Osteoblast (primary cell): ENCODE measurements at regions not wholly inside any gene's neighbourhood (a gene's known extent, or its start where the extent isn't known, plus 50 kb on each side); places are given as distances from the start of the nearest gene placed in this dataset.

Source experiments
- DNase-seq: peaks from one replicate; pipeline ENCODE4 v3.0.0; 2011; ENCODE audit warnings: low spot score, mixed read lengths; ENCODE audit not compliant: insufficient read length; ENCODE audit errors: missing footprints
- H2AFZ ChIP-seq: 2 replicates; pipeline ENCODE4 v1.6.0; 2011; ENCODE audit warnings: mild to moderate bottlenecking, low read length
- H3K27ac ChIP-seq: 2 replicates; pipeline ENCODE4 v1.5.1; 2011; ENCODE audit warnings: mild to moderate bottlenecking, low read depth, low read length, moderate library complexity
- H3K27me3 ChIP-seq: 2 replicates; pipeline ENCODE4 v1.6.0; 2012; ENCODE audit warnings: mild to moderate bottlenecking, control low read depth, inconsistent platforms, low read length, moderate library complexity; ENCODE audit not compliant: insufficient read depth
- H3K36me3 ChIP-seq: 2 replicates; pipeline ENCODE4 v1.5.1; 2011; ENCODE audit warnings: mild to moderate bottlenecking, low read length, control low read depth, moderate library complexity; ENCODE audit not compliant: insufficient read depth
- H3K4me1 ChIP-seq: 2 replicates; pipeline ENCODE4 v1.5.1; 2011; ENCODE audit warnings: mild to moderate bottlenecking, low read length, control low read depth, moderate library complexity; ENCODE audit not compliant: insufficient read depth
- H3K4me2 ChIP-seq: 2 replicates; pipeline ENCODE4 v1.6.0; 2011; ENCODE audit warnings: mild to moderate bottlenecking, low read length; ENCODE audit not compliant: insufficient read depth
- H3K4me3 ChIP-seq: fragments of 200-600 bp; sonication (generic); 3 replicates; pipeline ENCODE4 v1.5.1; 2012; ENCODE audit warnings: mild to moderate bottlenecking, low read length, inconsistent platforms; ENCODE audit not compliant: insufficient read depth
- H3K79me2 ChIP-seq: 2 replicates; pipeline ENCODE4 v1.6.0; 2012; ENCODE audit warnings: mild to moderate bottlenecking, low read length, control low read depth, inconsistent platforms; ENCODE audit not compliant: insufficient read depth
- H3K9me3 ChIP-seq: 2 replicates; pipeline ENCODE4 v1.5.1; 2011; ENCODE audit warnings: low read depth, low read length, control low read depth
- H4K20me1 ChIP-seq: 2 replicates; pipeline ENCODE4 v1.6.0; 2012; ENCODE audit warnings: mild to moderate bottlenecking, low read length, control low read depth; ENCODE audit not compliant: insufficient read depth
- CTCF ChIP-seq: IDR thresholded peaks from 2 replicates; pipeline ENCODE4 v1.5.1; 2011; ENCODE audit warnings: mild to moderate bottlenecking, low read depth, low read length, moderate library complexity; ENCODE audit errors: extremely low read depth

GRCh38 chr7:8988267-8988666, 554.9 kb downstream of the NXPH1 start:
- H4K20me1 ChIP-seq = no peaks in the 10 kb centered on the region
- H3K79me2 ChIP-seq = no peaks in the 10 kb centered on the region
- H3K36me3 ChIP-seq = no peaks in the 10 kb centered on the region
- no peak for DNase-seq
- no peaks in the 10 kb centered on the region for H3K4me1 ChIP-seq
- H3K9me3 ChIP-seq = peaks cover 5% of the 10 kb centered on the region
- no peaks in the 10 kb centered on the region for H3K27me3 ChIP-seq
- H3K4me2 ChIP-seq = no peak overlapping the region
- no peak overlapping the region for H3K27ac ChIP-seq
- no peak for TF ChIP-seq CTCF
- H2AFZ ChIP-seq = no peak overlapping the region
- H3K4me3 ChIP-seq = no peak overlapping the region

DNA sequence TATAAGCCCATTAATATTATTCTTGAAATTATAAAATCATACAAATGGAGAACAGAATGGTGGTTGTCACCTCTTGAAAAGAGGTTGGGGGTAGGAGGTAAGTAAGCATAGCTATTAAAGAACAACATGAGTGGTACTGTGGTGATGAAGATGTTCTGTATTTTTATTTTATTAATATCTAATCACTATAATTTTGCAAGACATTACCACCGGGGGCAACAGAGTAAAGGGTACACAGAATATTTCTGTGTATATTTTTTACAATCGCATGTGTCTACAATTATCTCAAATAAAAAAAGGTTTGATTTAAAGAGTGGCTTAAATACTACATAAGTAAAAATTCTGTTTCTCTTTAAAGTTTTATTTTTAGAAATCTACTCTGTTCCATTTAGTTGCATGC, 557.8 kb downstream of the NXPH1 start:
- no peak overlapping the region for H3K4me3 ChIP-seq
- peaks cover 4% of the 10 kb centered on the region for H3K9me3 ChIP-seq
- H3K36me3 ChIP-seq = no peaks in the 10 kb centered on the region
- no peaks in the 10 kb centered on the region for H3K27me3 ChIP-seq
- no peak overlapping the region for H3K4me2 ChIP-seq
- H4K20me1 ChIP-seq = no peaks in the 10 kb centered on the region
- DNase-seq = no peak
- no peak overlapping the region for H3K27ac ChIP-seq
- H2AFZ ChIP-seq = no peak overlapping the region
- H3K4me1 ChIP-seq = no peaks in the 10 kb centered on the region
- no peak for TF ChIP-seq CTCF
- no peaks in the 10 kb centered on the region for H3K79me2 ChIP-seq

DNA sequence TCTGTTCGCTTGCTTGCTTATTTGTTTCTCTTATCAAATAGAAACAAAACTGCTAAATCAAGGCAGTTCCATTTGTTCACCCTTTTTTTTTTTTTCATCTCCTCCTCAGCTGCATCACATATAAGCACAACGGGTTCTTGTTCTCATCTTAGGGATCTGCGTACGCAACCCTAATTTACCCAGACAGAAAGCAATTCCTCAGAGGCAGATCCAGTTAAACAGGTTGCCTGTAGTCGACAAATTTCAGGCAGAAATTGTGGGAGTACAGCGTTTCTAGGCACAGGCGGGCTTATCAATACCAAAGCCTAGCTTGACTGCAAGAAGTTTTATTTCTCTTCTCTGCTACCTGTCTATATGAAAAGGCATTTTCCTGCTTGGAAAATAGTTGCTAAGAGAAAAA, 565.4 kb downstream of the NXPH1 start:
- H3K4me2 ChIP-seq = no peak overlapping the region
- DNase-seq = no peak
- H3K9me3 ChIP-seq = no peaks in the 10 kb centered on the region
- H3K36me3 ChIP-seq = no peaks in the 10 kb centered on the region
- H3K4me3 ChIP-seq = no peak overlapping the region
- H2AFZ ChIP-seq = no peak overlapping the region
- TF ChIP-seq CTCF = no peak
- no peaks in the 10 kb centered on the region for H3K79me2 ChIP-seq
- H4K20me1 ChIP-seq = no peaks in the 10 kb centered on the region
- H3K27ac ChIP-seq = no peak overlapping the region
- H3K27me3 ChIP-seq = no peaks in the 10 kb centered on the region
- H3K4me1 ChIP-seq = no peaks in the 10 kb centered on the region

GRCh38 chr7:9013940-9014339, 580.5 kb downstream of the NXPH1 start:
- Histone ChIP-seq H3K36me3 (no peaks in the 10 kb centered on the region), H3K4me3 (no peak overlapping the region), H3K27me3 (no peaks in the 10 kb centered on the region), H3K79me2 (no peaks in the 10 kb centered on the region), H2AFZ (no peak overlapping the region), H3K4me2 (no peak overlapping the region), H3K4me1 (no peaks in the 10 kb centered on the region), H4K20me1 (no peaks in the 10 kb centered on the region), H3K27ac (no peak overlapping the region), H3K9me3 (no peaks in the 10 kb centered on the region)
- TF ChIP-seq CTCF = no peak
- no peak for DNase-seq
